HG02798 (cell line): ENCODE measurements at regions not wholly inside any gene's neighbourhood (a gene's known extent, or its start where the extent isn't known, plus 50 kb on each side); places are given as distances from the start of the nearest gene placed in this dataset.

ENCODE experiments used
- ATAC-seq: cut with Tn5 transposase; IDR thresholded peaks from one replicate; pipeline ENCODE4 v1.9.1; 2021; ENCODE audit warnings: mild to moderate bottlenecking; ENCODE audit not compliant: unreplicated experiment, poor library complexity

DNA sequence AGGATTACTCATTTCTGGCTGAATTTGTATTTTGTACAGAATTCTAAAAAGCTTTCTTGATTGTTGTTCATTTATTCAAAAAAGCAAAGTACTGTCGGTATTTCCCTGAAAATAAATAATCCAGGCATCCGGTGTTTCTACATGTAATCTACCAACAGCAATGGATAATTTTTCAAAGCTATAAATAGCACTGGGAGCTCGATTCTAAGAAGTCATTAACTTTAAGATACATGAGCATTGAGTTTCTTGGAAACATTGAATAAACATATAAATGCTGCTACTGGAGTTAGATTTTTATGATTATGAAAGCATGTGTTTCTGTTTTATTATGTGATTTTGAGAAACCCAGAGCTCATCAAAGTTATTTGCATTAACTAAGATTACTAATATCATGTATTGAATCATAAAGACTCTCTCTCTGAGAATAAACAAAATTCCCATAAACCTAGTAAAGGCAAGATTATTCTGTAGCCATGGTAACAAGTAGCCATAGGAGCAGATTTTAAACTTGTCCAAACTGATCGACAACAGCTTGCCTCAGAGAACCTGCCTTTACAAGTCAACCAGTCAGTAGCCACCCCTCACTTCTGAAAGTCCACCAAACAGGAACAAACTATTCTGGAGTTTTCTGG, 197.0 kb downstream of the DRD1 start:
- ATAC-seq = no peak

DNA sequence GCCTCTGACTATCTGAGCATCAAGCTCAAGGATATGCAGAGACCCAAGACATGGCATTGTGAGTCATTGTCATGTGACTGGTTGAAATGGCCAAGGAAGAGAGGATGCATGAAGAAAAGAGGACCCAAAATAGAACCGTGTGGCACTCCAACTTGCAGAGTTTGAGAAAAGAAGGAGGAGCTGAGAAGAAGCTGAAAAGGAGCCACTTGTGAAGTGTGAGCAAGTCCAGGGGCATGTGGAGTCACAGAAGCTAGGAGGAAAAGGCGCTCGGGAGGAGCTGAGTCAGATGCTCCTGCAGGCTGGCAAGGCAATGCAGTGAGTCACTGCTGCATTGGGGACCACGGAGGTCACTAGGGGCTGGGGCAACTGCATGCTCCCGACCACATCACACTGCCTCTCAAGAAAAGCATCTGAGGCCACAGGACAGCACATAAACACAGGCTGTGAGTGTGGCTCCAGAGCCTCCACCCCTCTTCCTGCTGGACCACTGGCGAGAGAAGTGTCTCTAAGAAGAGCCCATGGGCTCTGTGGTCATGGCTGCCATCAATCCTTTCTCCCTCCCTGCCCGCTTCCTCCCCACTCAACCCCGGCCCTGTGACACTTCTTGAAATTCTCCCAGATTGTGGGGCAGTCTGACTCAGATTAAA, 197.6 kb downstream of the DRD1 start:
- no peak for ATAC-seq

DNA sequence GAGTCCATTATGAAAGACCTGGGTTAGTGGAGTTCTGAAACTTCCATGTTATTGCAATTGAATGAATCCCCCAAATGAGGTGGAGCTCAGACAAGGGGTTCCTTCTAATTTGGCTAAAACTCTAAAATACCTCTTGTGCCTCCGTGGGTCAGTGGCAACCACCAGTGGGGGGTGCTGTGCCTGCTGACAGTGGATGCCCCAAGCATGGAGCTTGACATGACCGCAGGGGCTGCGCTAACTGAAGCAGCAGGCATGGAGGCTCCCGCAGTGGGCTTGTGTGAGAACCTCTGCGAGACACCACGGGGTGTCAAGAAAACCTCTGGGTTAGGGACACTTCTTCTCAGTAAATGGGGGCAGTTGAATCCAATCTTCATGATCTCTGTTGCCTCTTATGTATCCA, 200.5 kb downstream of the DRD1 start:
- no peak for ATAC-seq

DNA sequence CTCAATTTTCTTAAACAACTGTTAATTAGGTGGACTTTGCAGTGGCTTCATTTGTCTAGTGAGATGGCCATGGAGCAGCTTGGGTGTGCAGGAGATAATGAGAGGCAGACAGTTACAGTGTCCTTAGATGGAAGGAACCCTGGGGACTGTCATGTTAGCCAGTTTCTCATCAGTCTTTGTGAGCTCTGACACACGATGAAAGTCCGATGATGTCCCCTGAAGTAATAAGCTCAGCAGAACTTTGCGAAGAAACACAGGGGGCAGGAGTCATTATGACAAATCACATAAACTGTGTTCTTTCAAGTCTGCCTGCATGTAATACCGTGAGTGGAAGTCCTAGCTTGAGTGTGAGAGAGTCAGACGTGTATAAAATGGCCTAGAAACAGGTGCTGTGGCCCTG, 201.8 kb downstream of the DRD1 start:
- ATAC-seq = no peak

DNA sequence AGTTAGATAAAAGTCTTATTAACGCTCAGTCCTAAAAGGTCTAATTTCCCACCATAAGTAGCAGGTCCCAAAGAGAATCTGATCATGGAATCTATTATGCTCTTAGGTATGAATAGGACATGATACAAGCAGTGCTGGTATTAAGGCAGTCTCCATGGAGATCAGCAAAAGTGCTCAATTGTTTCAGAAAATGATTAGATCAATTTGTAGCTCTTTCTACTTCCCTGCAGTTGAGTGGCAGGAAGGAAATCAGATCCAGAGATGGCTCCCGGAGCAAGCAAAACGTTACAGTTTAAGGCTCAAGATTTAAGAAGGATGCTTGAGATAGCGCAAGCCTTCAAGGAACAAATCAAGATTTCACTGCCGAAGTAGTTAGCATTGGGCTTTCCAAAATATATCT, 205.7 kb downstream of the DRD1 start:
- no peak for ATAC-seq

DNA sequence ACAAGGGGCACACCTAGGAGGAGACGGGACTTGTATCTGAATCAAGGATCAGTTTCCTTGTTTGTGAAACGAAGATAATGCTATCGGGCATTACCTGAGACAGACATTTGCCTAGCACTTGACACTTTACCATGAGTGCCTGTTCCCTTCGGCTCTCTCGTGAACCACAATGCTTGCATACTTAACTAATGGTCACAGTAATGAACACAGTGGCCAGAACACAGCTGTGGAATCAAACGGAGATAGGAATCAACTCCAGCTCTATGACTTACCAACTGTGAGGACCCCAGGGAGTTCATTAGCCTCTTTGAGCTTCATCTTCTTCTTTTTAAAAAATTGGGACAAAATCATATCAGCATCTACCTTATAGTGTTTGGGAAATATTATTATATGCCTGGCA, 207.8 kb downstream of the DRD1 start:
- no peak for ATAC-seq

DNA sequence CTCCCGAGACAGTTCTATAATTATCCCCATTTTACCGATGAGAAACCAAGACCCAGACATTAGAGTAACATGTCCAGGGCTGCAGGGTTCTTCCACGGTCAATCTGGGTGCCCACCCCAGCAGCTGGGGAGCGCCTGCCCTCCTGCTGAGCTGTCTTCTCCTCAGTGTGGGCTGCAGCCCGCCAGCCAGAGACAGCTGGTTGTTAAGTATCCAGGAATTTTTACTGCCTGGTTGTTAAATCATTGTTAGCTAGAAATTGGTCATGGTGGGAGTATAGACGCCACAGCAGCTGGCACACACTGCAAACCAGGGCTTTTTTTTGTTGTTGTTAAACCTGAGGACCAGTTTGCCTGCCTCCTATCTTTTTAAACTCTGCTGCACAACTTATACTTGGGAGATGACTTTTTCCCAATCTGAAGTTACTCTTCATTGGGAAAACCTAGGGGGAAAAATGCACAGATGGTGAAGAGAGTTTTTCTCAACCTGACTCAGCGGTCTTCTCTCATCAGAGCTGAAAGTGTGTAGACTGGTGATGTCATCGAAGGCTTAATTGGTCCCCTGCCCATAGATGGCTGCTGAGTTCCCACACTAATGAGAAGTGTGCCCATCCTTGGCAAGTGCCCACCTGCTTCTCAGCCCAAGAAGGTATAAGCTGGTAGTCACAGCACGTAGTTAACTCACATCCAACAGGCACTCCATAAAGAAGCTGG, 208.6 kb downstream of the DRD1 start:
- ATAC-seq = no peak

DNA sequence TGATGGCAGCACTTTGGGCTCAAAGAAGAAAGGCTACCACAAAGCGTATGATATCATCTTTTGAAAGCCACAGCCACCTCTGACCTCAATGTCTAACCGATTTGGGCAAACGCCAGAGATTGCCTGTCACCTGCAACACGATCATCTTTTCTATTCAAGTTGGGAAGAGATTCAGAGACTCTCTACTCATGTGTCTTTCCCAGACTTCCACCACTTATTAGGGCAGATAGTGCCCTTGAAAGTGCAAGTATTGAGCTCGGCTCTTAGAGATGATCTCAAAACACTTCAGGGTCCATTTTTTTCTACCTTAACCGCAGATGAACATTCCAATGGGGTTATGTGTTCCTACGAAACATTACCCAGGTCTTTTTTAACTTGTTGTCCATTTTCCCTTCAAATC, 213.7 kb downstream of the DRD1 start:
- ATAC-seq = no peak

DNA sequence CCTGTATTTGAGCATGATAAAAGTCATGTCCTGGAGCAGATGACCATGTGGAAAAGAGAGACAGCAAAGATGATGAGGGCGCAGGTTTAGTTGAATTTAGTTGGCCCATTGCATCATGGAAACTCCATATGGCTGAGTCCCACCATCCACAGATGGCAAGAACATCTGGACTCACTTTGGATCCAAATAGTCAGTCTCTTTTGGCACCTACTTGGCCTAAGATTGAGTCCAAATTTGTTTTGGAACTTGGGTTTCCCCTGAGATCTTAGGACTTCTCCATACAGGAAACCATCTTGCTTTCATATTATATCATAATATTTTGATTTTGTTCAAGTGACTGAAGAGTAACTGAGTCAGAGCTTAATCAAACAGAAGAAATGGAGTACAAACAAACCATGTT, 217.5 kb downstream of the DRD1 start:
- no peak for ATAC-seq

DNA sequence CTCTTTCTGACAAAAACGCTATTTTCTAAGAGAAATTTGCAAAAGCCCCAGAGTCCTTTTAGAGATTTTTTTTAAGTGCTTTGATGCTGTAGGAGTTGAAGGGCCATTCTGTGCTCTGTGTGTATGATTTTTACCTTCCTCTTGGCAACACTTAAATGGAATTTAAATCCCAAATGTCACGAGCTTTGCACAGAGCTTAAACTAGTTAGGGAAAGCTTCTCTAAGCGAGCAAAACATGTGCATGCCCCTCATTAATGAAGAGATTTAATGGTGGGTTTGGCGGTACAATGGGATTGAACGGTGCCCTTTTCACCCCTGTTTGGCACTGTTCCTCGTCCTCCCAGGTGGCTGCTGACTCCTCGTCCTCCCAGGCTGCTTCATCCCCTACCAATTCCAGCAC, 220.7 kb downstream of the DRD1 start:
- no peak for ATAC-seq

DNA sequence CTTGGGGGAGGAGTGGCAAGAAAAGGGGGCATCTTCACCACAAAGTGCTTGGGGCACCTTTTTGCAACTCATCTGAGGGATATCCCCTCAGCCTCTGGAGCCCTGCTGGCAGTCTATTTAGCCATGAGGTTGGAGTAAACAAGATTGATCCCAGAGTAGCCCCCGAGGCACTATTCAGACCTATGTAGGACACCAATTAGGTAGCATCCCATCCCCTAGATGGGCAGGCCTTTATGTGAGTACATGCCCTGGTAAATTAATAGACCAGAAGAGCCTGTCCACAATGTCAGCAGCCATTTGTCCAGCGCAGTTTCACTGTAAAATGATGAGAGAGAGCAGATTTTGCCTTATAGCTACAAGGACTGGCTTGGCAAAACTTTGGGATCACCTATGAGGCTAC, 221.4 kb downstream of the DRD1 start:
- no peak for ATAC-seq

DNA sequence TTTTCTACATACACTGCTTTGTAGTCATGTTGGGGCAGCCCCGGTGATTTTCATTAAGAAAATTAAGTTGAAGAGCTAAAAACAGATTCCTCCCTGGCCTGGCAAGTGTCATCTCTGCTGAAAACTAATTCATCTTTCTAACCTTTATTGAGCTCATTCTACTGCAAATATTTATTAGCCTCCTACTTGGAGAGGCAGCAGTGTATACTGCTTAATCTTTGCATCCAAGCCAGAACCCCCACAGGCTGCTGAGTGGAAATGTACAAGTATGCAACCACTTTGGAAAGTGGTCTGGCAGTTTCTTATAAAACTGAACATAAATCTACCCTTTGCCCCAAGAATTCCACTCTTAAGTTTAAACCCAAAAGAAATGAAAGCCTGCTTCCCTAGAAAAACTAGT, 223.4 kb downstream of the DRD1 start:
- ATAC-seq = no peak

DNA sequence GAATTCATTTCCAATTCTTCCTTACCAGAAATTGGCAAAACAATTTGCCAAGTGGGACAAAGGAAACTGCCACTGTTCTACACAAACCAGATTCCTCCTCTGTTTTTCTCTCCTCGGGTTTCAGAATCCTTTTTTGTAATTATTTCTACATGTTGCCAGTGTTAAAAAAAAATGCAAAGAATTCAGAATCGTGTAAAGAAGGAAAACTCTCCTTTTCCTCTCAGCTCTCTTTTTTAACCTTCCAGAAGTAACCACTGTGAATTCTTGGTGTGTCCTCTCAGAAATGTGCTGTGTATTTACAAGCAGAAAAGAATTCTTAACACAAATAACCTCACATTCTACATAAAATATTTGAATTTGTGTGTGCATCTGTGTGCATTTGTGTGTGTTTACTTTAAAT, 224.6 kb downstream of the DRD1 start:
- no peak for ATAC-seq

DNA sequence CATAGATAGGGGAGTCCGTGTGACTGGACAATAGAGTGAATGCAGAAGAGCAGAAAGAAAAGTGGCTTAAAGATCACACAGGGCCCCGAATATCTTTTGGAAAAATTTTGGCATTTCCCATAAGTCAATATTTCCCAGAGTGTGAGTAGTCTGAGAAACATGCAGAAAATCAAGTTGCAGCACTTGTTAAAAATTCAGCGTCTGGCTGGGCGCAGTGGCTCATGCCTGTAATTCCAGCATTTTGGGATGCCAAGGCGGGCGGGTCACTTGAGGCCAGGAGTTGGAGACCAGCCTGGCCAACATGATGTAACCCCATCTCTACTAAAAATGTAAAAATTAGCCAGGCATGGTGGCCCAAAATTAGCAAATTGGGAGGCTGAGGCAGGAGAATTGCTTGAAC, 227.0 kb downstream of the DRD1 start:
- no peak for ATAC-seq

DNA sequence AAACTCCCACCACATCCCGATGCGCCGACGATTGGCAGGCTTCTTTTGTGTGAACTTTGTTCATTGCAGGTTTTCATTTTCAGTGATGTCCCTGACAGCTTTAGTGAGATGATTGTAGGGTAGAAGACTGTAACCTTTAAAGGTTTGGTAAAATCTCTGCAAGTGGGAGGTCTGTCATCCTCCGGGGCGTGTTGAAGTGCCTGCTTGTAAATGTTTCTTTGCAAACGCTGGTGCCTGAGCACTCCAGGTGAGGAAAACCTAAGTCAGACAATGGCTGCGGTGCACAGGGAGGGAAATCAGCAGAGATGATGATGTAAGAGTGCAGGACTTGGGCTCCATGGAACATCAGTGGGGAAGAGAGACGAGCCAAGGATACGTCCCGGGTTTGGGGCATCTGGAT, 228.1 kb downstream of the DRD1 start:
- ATAC-seq = no peak

DNA sequence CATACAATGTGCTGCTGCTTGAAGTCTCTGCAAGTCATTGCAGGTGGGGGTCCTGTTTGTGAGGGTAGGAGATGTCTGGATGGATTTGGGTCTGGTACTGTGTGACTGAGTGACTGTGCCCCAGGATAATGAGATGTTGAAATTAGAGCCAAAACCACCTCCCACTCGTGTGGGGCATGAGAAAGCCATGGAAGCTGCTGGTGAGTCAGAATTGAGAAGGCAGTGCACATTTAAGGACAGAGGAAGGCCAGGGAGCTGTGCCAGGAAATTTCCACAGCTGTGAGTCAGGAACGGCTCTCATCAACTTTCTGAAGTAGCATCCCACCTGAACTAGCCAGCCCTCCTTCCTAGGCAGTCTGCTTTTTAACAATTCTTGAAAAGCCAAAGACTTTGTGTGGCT, 229.8 kb downstream of the DRD1 start:
- no peak for ATAC-seq

DNA sequence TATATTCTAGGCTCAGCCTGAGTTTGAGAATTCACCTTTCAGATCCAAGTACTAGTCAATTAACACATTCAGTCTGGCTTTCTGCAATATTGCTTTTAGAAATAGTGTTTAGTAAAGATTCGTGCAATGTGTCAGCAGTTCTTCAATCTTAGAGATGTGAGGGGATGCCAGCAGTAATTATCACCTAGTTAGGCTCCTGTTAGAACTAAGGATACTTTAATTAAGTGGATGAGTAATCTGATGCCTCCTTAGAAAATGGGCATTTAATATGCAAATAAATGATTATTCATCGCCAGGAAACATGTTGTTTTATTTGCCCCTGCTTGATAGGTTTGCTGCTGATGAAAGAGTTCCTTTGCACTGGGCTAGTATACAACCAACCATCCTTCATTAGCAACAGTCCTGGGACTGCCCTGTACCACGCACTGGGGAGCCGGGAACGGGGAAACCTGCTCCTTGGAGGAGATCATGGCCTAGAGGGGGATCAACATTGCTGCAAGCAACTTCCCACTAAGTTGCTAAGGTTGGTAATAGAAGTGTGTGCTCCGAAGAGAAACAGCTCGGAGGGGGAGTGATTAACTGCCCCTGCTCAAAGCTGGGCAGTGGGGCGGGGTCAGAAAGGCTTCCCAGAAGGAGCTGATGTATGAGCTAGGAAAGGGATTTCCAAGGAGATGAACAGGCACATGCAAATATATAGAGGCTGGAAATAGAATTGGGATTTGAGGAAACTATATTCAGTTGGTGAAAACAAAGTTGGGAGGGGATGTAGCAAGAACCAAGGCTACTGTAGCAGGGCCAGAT, 231.8 kb downstream of the DRD1 start:
- ATAC-seq = no peak

DNA sequence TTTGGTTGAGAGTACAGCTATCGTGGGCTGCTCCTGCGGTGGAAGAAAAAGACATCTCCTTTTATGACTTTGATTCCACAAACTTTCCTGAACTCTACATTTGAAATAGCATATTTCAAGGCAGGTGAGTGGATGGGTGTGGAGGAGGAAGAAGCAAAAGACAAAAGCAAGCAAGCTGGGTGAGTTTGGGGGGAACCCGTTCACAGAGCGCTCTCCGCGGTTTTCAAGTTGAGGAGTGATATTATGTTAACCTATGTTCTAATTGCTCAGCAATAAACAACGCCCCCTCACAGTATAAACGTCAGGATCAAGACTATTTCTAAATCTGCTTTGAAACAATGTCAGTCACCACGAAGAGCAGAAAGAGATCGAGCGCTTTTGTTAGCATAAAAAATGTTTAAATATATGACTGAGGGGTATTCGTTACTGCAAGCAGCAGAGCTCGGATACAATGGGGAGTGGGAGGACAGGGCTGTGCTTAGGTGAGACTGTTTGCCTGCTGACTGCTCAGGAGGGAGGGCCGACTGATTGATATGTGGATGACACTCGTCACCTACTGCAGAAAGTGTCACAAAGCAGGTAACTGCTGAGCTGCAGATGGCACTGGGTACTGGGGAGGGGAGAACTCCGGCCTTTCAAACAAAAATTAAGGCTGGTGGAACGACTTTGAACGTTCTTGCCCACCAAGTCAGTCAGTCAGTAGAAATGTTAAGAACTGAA, 236.5 kb downstream of the DRD1 start:
- ATAC-seq = no peak

DNA sequence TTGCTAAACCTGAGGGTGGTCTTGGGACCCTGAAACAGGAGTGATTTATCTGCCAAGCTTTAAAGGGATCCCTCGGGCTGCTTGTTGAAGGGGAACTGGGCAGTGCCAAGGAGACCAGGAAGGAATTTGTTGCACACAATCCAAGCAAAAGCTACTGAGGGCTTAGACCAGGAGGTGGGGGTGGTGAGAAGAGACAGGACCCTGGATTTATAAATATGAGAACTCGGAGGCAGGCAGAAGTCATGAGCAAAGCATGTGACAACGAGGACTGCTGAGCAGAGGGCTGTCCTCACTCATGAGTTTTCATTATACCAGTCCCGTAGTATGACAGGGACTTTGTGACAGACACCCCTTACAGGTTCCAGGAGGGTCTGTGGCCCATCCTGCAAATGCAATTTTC, 237.3 kb downstream of the DRD1 start:
- ATAC-seq = no peak

DNA sequence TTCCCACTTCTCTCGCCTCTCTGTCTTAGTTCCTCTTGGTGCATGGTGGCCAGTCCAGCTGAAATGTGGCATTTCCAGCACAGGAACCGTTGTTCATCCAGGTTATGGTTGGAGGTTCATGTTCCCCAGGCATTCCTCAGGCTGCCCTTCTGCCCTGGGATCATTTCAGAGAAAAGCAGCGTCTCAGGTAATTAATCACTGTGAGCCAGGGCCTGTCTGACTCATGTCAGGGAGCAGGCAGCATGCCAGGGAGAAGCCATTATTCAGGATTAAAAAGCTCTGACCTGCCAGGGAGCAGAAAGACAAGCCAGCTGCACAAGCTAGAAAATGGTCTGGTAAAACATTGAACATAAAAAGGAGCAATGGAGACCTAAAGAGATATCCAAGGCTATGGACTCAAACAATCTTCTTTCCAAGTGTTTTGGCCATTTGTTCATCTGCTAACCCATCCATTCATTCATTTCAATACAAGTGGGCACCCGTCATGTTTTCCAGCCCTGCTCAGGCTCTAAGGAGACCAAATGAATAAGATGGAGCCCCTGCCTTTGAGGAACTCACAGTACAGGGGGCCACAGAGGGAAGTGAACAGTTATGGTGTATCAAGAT, 241.4 kb downstream of the DRD1 start:
- ATAC-seq = no peak
